ENCODE measurements at regions not wholly inside any gene's neighbourhood (a gene's known extent, or its start where the extent isn't known, plus 50 kb on each side); places are given as distances from the start of the nearest gene placed in this dataset.

DNA sequence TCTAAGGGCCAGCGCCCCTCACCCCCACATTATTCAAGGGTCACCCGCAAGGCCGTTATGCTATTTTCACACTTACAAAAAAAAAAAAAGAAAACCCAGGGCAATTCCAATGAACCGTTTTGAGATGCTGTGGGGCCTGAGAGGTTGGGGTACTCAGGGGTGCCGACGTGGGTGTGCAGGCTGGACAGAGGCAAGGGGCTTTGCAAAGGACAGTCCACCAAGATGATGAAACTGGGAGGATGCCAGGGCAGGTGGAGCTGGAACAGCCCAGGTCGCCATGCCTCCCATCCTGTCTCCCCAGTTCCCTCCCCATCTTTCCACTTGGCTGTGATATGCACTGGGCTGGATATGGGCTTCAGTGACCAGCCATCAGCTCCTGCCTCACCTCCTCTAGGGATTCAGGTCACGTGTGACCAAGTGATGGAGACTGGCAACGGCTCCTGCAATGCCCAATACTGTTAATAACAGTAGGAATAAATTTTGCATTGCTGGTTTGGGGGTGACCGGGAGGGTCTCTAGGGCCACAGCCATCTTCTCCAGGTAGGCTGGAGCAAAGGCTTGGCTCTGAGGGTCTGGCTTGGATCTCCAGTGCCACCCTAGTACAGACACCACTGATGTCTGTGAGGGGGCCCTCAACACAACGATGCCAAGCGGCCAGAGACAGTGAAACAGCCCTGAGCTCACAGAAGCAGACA is 151.3 kb upstream of the TNRC6C start:
- Histone ChIP-seq H3K4me3 (ENCODE audit: control insufficient read depth in 1 of 7, extremely low read depth in 1 of 7, insufficient read depth in 4 of 7, low read depth in 2 of 7, low read length in 6 of 7) (no peak overlapping the region), H3K27me3 (replicated peaks in 2 of 5; ENCODE audit: control insufficient read depth in 4 of 5, insufficient read depth in 5 of 5, low read length in 4 of 5) (peaks cover 0 to 19% (median 11%) of the 10 kb centered on the region in 5 experiments), H3K9me3 (ENCODE audit: control extremely low read depth in 1 of 5, control insufficient read depth in 4 of 5, insufficient read depth in 2 of 5, low read depth in 1 of 5, low read length in 4 of 5) (no peaks in the 10 kb centered on the region), H3K4me1 (ENCODE audit: control extremely low read depth in 1 of 4, control insufficient read depth in 4 of 4, insufficient read depth in 4 of 4, low read length in 3 of 4) (peaks cover 0 to 15% (median 8%) of the 10 kb centered on the region in 4 experiments), H3K36me3 (ENCODE audit: control insufficient read depth in 4 of 4, insufficient read depth in 4 of 4, low read length in 3 of 4) (no peaks in the 10 kb centered on the region), H3K27ac (ENCODE audit: insufficient read depth in 1 of 2, low read depth in 1 of 2, low read length in 2 of 2, poor library complexity in 1 of 2, severe bottlenecking in 2 of 2) (no peak overlapping the region)
- WGBS (ENCODE audit: insufficient coverage), result 96% methylated on average over 7 of the region's 12 CpGs
- no peak for DNase-seq
- ChIA-PET POLR2A (no interaction called here), CTCF (no interaction called here)

DNA sequence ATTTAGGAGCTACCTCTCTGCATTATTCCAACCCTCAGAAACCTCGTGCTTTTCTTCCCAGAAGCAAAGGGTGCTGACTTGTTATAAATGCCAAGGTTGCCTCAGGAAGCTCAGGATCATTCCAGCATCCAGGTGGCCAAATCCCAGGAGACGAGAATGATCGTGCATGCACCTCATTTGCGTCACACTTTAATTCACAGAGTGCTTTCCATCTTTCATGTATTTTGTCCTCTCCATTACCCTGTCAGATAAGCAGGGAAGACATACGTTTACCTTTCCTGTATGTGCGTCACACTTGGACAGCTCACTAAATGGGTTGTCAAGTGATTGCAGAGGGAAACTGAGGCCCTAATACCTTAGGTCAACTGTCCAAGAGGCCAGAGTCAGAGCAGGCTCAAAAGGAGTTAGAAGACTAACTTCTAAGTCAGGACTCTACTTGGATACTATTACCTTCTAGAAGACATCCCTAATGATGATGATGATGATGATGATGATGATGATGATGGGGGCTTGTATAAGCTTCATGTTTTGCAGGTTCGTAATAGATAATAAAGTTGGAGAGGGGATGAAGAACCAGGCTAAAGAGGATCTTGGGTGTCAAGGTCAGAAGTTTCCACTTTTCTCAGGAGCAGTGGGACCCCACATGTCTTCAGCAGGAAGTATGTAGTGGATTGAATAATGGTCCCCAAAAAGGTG is 150.6 kb upstream of the TNRC6C start:
- POLR2A ChIA-PET, result no interaction called here
- Histone ChIP-seq H3K27me3 (replicated peaks in 2 of 5; ENCODE audit: control insufficient read depth in 4 of 5, insufficient read depth in 5 of 5, low read length in 4 of 5) (peaks cover 0 to 12% (median 6%) of the 10 kb centered on the region in 5 experiments), H3K4me3 (ENCODE audit: control insufficient read depth in 1 of 7, extremely low read depth in 1 of 7, insufficient read depth in 4 of 7, low read depth in 2 of 7, low read length in 6 of 7) (no peak overlapping the region), H3K36me3 (ENCODE audit: control insufficient read depth in 4 of 4, insufficient read depth in 4 of 4, low read length in 3 of 4) (no peaks in the 10 kb centered on the region), H3K27ac (ENCODE audit: insufficient read depth in 1 of 2, low read depth in 1 of 2, low read length in 2 of 2, poor library complexity in 1 of 2, severe bottlenecking in 2 of 2) (no peak overlapping the region), H3K4me1 (ENCODE audit: control extremely low read depth in 1 of 4, control insufficient read depth in 4 of 4, insufficient read depth in 4 of 4, low read length in 3 of 4) (peaks cover 0 to 8% (median 3%) of the 10 kb centered on the region in 4 experiments), H3K9me3 (ENCODE audit: control extremely low read depth in 1 of 5, control insufficient read depth in 4 of 5, insufficient read depth in 2 of 5, low read depth in 1 of 5, low read length in 4 of 5) (no peaks in the 10 kb centered on the region)
- 100% methylated on average over 7 of the region's 7 CpGs for WGBS (ENCODE audit: insufficient coverage)
- DNase-seq, result no peak
- CTCF ChIA-PET, result no interaction called here

DNA sequence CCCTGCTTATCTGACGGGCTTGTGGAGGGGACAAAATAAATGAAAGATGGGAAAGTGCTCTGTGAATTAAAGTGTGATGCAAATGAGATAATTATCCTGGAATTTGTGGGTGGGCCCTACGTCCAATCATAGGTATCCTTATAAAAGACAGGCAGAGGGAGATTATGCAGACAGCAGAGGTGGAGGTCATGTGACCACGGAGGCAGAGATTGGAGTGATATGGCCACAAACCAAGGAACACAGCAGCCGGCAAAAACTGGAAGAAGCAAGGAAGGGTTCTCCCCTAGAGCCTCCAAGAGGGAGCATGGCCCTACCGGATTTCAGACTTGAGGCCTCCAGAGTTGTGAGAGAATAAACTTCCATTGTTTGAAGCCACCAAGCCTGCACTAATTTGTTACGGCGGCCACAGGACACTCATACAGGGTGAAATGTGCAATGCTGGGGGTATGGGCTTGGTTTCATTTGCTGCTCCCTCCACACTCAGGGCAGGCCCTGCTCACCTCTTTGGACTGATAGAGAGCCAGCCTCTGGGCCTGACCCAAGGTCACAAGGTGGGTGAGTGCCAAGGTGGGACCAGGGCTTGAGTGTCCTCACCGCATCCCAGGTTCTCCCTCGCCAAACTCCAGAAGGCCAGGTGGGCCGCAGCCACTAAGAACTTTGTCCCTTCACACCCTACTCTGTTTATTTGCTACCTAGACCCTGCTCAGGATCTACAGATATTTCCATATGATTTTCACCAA is 149.6 kb upstream of the TNRC6C start:
- no peaks in the 10 kb centered on the region for H3K36me3 ChIP-seq (ENCODE audit: control insufficient read depth in 4 of 4, insufficient read depth in 4 of 4, low read length in 3 of 4)
- no peak for DNase-seq
- H3K27ac ChIP-seq (ENCODE audit: insufficient read depth in 1 of 2, low read depth in 1 of 2, low read length in 2 of 2, poor library complexity in 1 of 2, severe bottlenecking in 2 of 2), result no peak overlapping the region
- no peaks in the 10 kb centered on the region for H3K4me1 ChIP-seq (ENCODE audit: control extremely low read depth in 1 of 4, control insufficient read depth in 4 of 4, insufficient read depth in 4 of 4, low read length in 3 of 4)
- no peak overlapping the region for H3K4me3 ChIP-seq (ENCODE audit: control insufficient read depth in 1 of 7, extremely low read depth in 1 of 7, insufficient read depth in 4 of 7, low read depth in 2 of 7, low read length in 6 of 7)
- peaks cover 0 to 5% (median under 1%) of the 10 kb centered on the region in 5 experiments for H3K27me3 ChIP-seq (replicated peaks in 2 of 5; ENCODE audit: control insufficient read depth in 4 of 5, insufficient read depth in 5 of 5, low read length in 4 of 5)
- ChIA-PET CTCF (no interaction called here), POLR2A (no interaction called here)
- H3K9me3 ChIP-seq (ENCODE audit: control extremely low read depth in 1 of 5, control insufficient read depth in 4 of 5, insufficient read depth in 2 of 5, low read depth in 1 of 5, low read length in 4 of 5), result no peaks in the 10 kb centered on the region
- WGBS (ENCODE audit: insufficient coverage), result over 99% methylated on average over 7 of the region's 10 CpGs

DNA sequence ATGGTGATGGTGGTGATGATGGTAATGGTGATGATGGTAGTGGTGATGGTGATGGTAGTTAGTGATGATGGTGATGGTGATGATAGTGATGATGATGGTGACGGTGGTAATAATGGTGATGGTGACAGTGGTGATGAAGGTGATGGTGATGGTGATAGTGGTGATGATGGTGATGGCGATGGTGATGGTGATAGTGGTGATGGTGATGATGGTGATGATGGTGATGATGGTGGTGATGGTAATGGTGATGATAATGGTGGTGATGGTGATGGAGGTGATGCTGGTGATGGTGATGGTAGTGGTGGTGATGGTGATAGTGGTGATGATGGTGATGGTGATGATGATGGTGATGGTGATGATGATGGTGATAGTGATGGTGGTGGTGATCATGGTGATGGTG is 148.7 kb upstream of the TNRC6C start:
- ChIA-PET CTCF (no interaction called here), POLR2A (no interaction called here)
- H3K27me3 ChIP-seq (replicated peaks in 2 of 5; ENCODE audit: control insufficient read depth in 4 of 5, insufficient read depth in 5 of 5, low read length in 4 of 5), result peaks cover 0 to 2% (median 0%) of the 10 kb centered on the region in 5 experiments
- H3K4me3 ChIP-seq (ENCODE audit: control insufficient read depth in 1 of 7, extremely low read depth in 1 of 7, insufficient read depth in 4 of 7, low read depth in 2 of 7, low read length in 6 of 7), result no peak overlapping the region
- DNase-seq, result no peak
- H3K4me1 ChIP-seq (ENCODE audit: control extremely low read depth in 1 of 4, control insufficient read depth in 4 of 4, insufficient read depth in 4 of 4, low read length in 3 of 4), result no peaks in the 10 kb centered on the region
- H3K36me3 ChIP-seq (ENCODE audit: control insufficient read depth in 4 of 4, insufficient read depth in 4 of 4, low read length in 3 of 4), result no peaks in the 10 kb centered on the region
- H3K27ac ChIP-seq (ENCODE audit: insufficient read depth in 1 of 2, low read depth in 1 of 2, low read length in 2 of 2, poor library complexity in 1 of 2, severe bottlenecking in 2 of 2), result no peak overlapping the region
- no peaks in the 10 kb centered on the region for H3K9me3 ChIP-seq (ENCODE audit: control extremely low read depth in 1 of 5, control insufficient read depth in 4 of 5, insufficient read depth in 2 of 5, low read depth in 1 of 5, low read length in 4 of 5)
- WGBS (ENCODE audit: insufficient coverage), result 100% methylated on average over 2 of the region's 2 CpGs

DNA sequence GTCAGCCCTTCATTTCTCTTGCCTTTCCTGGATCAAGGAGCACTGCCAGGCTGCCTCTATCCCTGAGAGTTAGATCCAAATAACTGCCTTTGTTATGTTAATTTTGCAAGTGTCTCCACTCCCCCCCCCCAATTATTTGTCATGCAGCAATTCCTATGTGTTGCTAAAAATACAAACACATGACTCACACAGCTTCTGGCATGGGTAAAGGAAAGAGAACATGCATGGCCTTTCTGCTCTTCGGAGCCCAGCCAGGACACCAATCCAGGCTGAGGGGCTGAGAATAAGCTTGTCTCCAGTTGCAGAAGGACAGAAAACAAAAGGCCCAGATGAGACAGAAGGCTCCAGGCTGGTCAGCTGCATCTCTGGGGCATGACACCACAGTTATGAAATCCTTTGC is 148.0 kb upstream of the TNRC6C start:
- CTCF ChIA-PET, result interaction anchor here (0.6 kb wide), 1 partner anchor 203 kb away, joined by 3 read pairs; no protein-coding TSS in a partner anchor
- POLR2A ChIA-PET, result no interaction called here
- Histone ChIP-seq H3K4me1 (ENCODE audit: control extremely low read depth in 1 of 4, control insufficient read depth in 4 of 4, insufficient read depth in 4 of 4, low read length in 3 of 4) (no peaks in the 10 kb centered on the region), H3K36me3 (ENCODE audit: control insufficient read depth in 4 of 4, insufficient read depth in 4 of 4, low read length in 3 of 4) (no peaks in the 10 kb centered on the region), H3K27ac (ENCODE audit: insufficient read depth in 1 of 2, low read depth in 1 of 2, low read length in 2 of 2, poor library complexity in 1 of 2, severe bottlenecking in 2 of 2) (no peak overlapping the region), H3K9me3 (ENCODE audit: control extremely low read depth in 1 of 5, control insufficient read depth in 4 of 5, insufficient read depth in 2 of 5, low read depth in 1 of 5, low read length in 4 of 5) (no peaks in the 10 kb centered on the region), H3K27me3 (replicated peaks in 2 of 5; ENCODE audit: control insufficient read depth in 4 of 5, insufficient read depth in 5 of 5, low read length in 4 of 5) (peaks cover 0 to 2% (median 0%) of the 10 kb centered on the region in 5 experiments), H3K4me3 (ENCODE audit: control insufficient read depth in 1 of 7, extremely low read depth in 1 of 7, insufficient read depth in 4 of 7, low read depth in 2 of 7, low read length in 6 of 7) (no peak overlapping the region)
- DNase-seq, result no peak
- WGBS (ENCODE audit: insufficient coverage), result 75% methylated on average over 1 of the region's 1 CpG

DNA sequence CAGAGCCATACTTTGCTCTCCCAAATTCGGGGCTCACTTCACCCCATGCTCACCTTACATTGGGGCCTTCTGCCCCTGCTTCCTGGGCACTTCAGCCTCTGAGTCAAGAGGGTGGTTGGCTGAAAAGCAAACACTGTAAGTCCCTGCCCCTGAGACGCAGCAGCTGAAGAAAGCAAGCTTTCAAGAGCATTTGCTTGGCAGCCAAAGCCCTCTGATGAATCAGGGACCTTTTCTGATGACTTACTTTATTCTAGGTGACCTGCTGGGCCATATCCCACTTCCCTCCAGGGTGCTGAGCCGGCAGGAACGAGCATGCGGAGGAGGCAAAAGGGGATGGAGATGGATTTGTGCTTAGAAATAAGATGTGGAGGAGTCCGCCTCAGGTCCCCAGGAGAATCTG is 147.0 kb upstream of the TNRC6C start:
- Histone ChIP-seq H3K4me3 (ENCODE audit: control insufficient read depth in 1 of 7, extremely low read depth in 1 of 7, insufficient read depth in 4 of 7, low read depth in 2 of 7, low read length in 6 of 7) (no peak overlapping the region), H3K9me3 (ENCODE audit: control extremely low read depth in 1 of 5, control insufficient read depth in 4 of 5, insufficient read depth in 2 of 5, low read depth in 1 of 5, low read length in 4 of 5) (no peaks in the 10 kb centered on the region), H3K4me1 (ENCODE audit: control extremely low read depth in 1 of 4, control insufficient read depth in 4 of 4, insufficient read depth in 4 of 4, low read length in 3 of 4) (no peaks in the 10 kb centered on the region), H3K27me3 (replicated peaks in 2 of 5; ENCODE audit: control insufficient read depth in 4 of 5, insufficient read depth in 5 of 5, low read length in 4 of 5) (peaks cover 0 to 2% (median 0%) of the 10 kb centered on the region in 5 experiments), H3K36me3 (ENCODE audit: control insufficient read depth in 4 of 4, insufficient read depth in 4 of 4, low read length in 3 of 4) (no peaks in the 10 kb centered on the region), H3K27ac (ENCODE audit: insufficient read depth in 1 of 2, low read depth in 1 of 2, low read length in 2 of 2, poor library complexity in 1 of 2, severe bottlenecking in 2 of 2) (no peak overlapping the region)
- WGBS (ENCODE audit: insufficient coverage), result 90% methylated on average over 3 of the region's 6 CpGs
- ChIA-PET CTCF (no interaction called here), POLR2A (no interaction called here)
- no peak for DNase-seq
